Skin of body (tissue), 1 donor: ENCODE measurements at regions not wholly inside any gene's neighbourhood (a gene's known extent, or its start where the extent isn't known, plus 50 kb on each side); places are given as distances from the start of the nearest gene placed in this dataset.

ENCODE experiments used
- DNase-seq: peaks from one replicate; lab custom pipeline; 2025; lab: John Stamatoyannopoulos, UW

- no peak for DNase-seq
Measured at GRCh38 chr11:38304926-38305325, 1706.9 kb upstream of the RAG2 start.

GRCh38 chr11:38302564-38302963 is 1704.5 kb upstream of the RAG2 start:
- DNase-seq, result no peak

GRCh38 chr11:38300570-38300969 is 1702.5 kb upstream of the RAG2 start:
- no peak for DNase-seq

GRCh38 chr11:38296211-38296776 is 1698.3 kb upstream of the RAG2 start:
- no peak for DNase-seq

- DNase-seq, result no peak
Measured at GRCh38 chr11:38282718-38283117, 1684.7 kb upstream of the RAG2 start.

- DNase-seq, result no peak
Measured at GRCh38 chr11:38278457-38279141, 1680.6 kb upstream of the RAG2 start.

- DNase-seq, result no peak
Measured at GRCh38 chr11:38274031-38274430, 1676.0 kb upstream of the RAG2 start.

- no peak for DNase-seq
Measured at GRCh38 chr11:38272376-38272775, 1674.3 kb upstream of the RAG2 start.

- DNase-seq, result no peak
Measured at GRCh38 chr11:38266691-38267090, 1668.7 kb upstream of the RAG2 start.

GRCh38 chr11:38256436-38256835 is 1658.4 kb upstream of the RAG2 start:
- DNase-seq, result no peak

GRCh38 chr11:38254913-38255312 is 1656.9 kb upstream of the RAG2 start:
- DNase-seq, result no peak

GRCh38 chr11:38252620-38253019 is 1654.6 kb upstream of the RAG2 start:
- DNase-seq, result no peak

- no peak for DNase-seq
Measured at GRCh38 chr11:38246451-38246850, 1648.4 kb upstream of the RAG2 start.

GRCh38 chr11:38226684-38227083 is 1628.6 kb upstream of the RAG2 start:
- no peak for DNase-seq

GRCh38 chr11:38221295-38221694 is 1623.3 kb upstream of the RAG2 start:
- DNase-seq, result no peak

GRCh38 chr11:38219636-38220035 is 1621.6 kb upstream of the RAG2 start:
- DNase-seq, result no peak

GRCh38 chr11:38208951-38209350 is 1610.9 kb upstream of the RAG2 start:
- DNase-seq, result no peak

GRCh38 chr11:38206663-38207062 is 1608.6 kb upstream of the RAG2 start:
- no peak for DNase-seq

- DNase-seq, result no peak
Measured at GRCh38 chr11:38191101-38191500, 1593.1 kb upstream of the RAG2 start.

GRCh38 chr11:38182126-38182866 is 1584.3 kb upstream of the RAG2 start:
- DNase-seq, result no peak

GRCh38 chr11:38176686-38177322 is 1578.8 kb upstream of the RAG2 start:
- no peak for DNase-seq

- no peak for DNase-seq
Measured at GRCh38 chr11:38173676-38174075, 1575.6 kb upstream of the RAG2 start.
